ENCODE measurements at regions not wholly inside any gene's neighbourhood (a gene's known extent, or its start where the extent isn't known, plus 50 kb on each side); places are given as distances from the start of the nearest gene placed in this dataset.
"Not testable (repeated sequence)": the region's sequence is repeated elsewhere in the genome, so short reads cannot be mapped to it uniquely, and the experiment has no call there.

- DNase-seq = no peak
Measured at GRCh38 chr6:115053169-115053860, 710.5 kb upstream of the HS3ST5 start.

- DNase-seq = no peak
Measured at GRCh38 chr6:115016593-115016992, 673.8 kb upstream of the HS3ST5 start.

- DNase-seq = no peak
Measured at GRCh38 chr6:115004982-115005381, 662.2 kb upstream of the HS3ST5 start.

- DNase-seq = no peak
Measured at GRCh38 chr6:115004204-115004603, 661.4 kb upstream of the HS3ST5 start.

- no peak for DNase-seq
Measured at GRCh38 chr6:115001731-115002350, 659.0 kb upstream of the HS3ST5 start.

- DNase-seq = no peak
Measured at GRCh38 chr6:115000736-115001135, 657.9 kb upstream of the HS3ST5 start.

GRCh38 chr6:114998492-114998891 lies 655.7 kb upstream of the HS3ST5 start:
- no peak for DNase-seq

- peak; percentile 14 to 20 for DNase-seq
Measured at GRCh38 chr6:114997813-114998292, 655.0 kb upstream of the HS3ST5 start.

GRCh38 chr6:114995526-114995925 lies 652.7 kb upstream of the HS3ST5 start:
- DNase-seq = no peak

- DNase-seq = no peak
Measured at GRCh38 chr6:114989279-114989964, 646.6 kb upstream of the HS3ST5 start.

- no peak for DNase-seq
Measured at GRCh38 chr6:114987281-114987680, 644.5 kb upstream of the HS3ST5 start.

GRCh38 chr6:114955363-114955762 lies 612.5 kb upstream of the HS3ST5 start:
- DNase-seq = no peak

- DNase-seq = no peak
Measured at GRCh38 chr6:114952229-114952628, 609.4 kb upstream of the HS3ST5 start.

GRCh38 chr6:114945392-114945791 lies 602.6 kb upstream of the HS3ST5 start:
- DNase-seq = no peak

- DNase-seq = no peak
Measured at GRCh38 chr6:114941078-114941477, 598.3 kb upstream of the HS3ST5 start.

- DNase-seq = no peak
Measured at GRCh38 chr6:114940181-114940580, 597.4 kb upstream of the HS3ST5 start.

GRCh38 chr6:114939630-114940029 lies 596.8 kb upstream of the HS3ST5 start:
- DNase-seq = no peak

GRCh38 chr6:114936080-114936479 lies 593.3 kb upstream of the HS3ST5 start:
- no peak for DNase-seq

GRCh38 chr6:114934079-114934478 lies 591.3 kb upstream of the HS3ST5 start:
- DNase-seq = no peak

GRCh38 chr6:114928731-114929130 lies 585.9 kb upstream of the HS3ST5 start:
- DNase-seq = not testable (repeated sequence)

- DNase-seq = no peak
Measured at GRCh38 chr6:114906096-114906495, 563.3 kb upstream of the HS3ST5 start.

GRCh38 chr6:114897536-114897935 lies 554.7 kb upstream of the HS3ST5 start:
- DNase-seq = no peak

- no peak for DNase-seq
Measured at GRCh38 chr6:114892211-114892610, 549.4 kb upstream of the HS3ST5 start.

- DNase-seq = no peak
Measured at GRCh38 chr6:114888241-114888640, 545.4 kb upstream of the HS3ST5 start.

Measured in SW 1271 (cell line).